Mucosa of gallbladder (tissue), 1 donor: ENCODE measurements at regions not wholly inside any gene's neighbourhood (a gene's known extent, or its start where the extent isn't known, plus 50 kb on each side); places are given as distances from the start of the nearest gene placed in this dataset.

Experiments used
- DNase-seq: peaks from one replicate; pipeline ENCODE4 v3.0.0-alpha.2; 2020; ENCODE audit warnings: low spot score
- donor health status: DM: no; HTN: no; CAD: no.

DNA sequence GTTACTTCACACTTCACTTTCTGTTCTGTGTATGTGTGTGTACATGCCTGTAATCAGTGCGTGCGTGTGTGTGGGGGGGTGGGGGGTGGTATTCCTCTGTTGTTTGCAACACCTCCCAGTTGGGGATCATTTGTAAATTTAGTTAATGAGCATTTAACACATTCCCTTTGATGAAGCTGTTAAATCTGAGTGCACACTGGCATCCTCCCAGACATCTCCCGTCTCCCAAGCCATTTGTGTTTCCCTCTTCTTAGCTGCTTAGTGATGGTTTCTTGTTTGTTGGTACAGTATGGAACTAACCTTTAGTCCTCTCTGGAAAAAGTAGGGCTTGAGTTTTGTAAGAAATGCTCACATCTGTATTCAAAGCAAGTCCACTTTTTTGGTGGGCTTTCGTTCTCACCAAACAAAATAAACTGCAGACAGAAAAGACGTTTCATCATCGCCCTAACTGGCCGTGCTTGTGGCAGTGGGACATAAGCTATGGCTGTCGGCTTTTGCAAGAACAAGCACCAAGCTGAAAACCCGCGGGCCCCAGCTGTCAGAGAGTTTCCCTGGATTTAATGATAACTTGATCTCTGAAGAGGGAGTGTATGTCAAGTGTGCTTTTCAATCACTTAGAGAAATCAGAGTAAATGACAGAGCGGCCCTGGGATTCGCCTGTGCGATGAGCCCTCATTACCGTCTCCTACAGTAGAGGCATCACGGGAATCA lies 54.9 kb upstream of the SASH1 start:
- DNase-seq: no peak

DNA sequence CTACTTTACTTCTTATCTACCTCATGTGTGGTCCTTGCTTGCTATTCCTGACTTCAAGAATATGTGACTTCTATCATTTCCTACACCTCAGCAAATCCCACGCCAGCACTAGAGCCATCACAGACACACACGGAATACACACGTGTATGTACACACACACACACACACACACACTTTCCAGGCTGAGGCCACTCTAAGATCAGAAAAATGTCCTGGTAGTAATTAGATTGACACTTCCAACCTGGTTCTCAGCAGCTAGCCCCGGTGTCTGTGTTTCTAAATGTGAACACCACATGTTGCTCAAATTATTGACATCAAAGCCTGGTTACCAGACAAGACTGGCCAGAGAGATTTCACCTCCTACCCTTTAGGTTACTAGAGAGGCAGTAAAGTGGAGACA lies 54.1 kb upstream of the SASH1 start:
- no peak for DNase-seq

DNA sequence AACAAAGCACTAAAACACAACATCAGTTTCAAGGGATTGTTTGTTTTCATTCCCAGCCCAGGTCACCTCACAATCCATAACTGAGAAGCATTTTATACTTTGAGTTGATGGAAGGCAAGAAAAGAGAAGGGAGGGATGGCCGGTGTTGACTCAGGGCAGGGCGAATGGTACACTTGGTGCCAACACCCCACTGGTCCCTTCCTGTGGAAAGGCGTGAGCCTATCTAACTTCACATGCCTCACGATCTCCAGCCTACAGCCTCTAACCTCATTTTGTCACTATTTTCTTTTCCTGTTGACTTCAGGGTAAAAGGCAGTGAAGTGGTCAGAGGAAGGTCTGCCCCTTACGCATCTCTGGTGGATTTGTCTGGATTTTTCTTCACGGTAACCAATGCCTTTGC lies 53.5 kb upstream of the SASH1 start:
- DNase-seq: no peak

DNA sequence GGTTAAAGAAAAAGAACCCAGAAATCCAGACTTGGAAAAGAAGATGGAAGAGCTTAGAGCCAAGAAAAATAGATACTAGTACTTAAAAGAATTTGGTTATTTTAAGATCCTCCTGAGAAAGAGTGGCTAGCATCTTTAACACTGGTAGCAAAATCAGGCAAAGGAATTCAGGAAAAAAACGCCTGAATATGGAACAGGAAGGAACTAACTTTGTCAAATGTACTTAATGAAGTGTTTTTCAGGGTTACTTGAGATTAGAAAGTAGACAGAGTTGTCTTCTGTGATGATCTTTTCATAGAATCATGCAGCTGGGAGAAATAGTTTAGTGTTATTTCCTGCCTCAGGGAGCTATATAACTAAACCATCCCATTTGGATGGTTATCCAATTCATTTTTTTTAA lies 50.8 kb upstream of the SASH1 start:
- DNase-seq: no peak
